ENCODE measurements at regions not wholly inside any gene's neighbourhood (a gene's known extent, or its start where the extent isn't known, plus 50 kb on each side); places are given as distances from the start of the nearest gene placed in this dataset.
A peak's percentile ranks its signal among the peaks of the same experiment; 100 is the strongest.
"Not testable (repeated sequence)": the region's sequence is repeated elsewhere in the genome, so short reads cannot be mapped to it uniquely, and the experiment has no call there.

DNA sequence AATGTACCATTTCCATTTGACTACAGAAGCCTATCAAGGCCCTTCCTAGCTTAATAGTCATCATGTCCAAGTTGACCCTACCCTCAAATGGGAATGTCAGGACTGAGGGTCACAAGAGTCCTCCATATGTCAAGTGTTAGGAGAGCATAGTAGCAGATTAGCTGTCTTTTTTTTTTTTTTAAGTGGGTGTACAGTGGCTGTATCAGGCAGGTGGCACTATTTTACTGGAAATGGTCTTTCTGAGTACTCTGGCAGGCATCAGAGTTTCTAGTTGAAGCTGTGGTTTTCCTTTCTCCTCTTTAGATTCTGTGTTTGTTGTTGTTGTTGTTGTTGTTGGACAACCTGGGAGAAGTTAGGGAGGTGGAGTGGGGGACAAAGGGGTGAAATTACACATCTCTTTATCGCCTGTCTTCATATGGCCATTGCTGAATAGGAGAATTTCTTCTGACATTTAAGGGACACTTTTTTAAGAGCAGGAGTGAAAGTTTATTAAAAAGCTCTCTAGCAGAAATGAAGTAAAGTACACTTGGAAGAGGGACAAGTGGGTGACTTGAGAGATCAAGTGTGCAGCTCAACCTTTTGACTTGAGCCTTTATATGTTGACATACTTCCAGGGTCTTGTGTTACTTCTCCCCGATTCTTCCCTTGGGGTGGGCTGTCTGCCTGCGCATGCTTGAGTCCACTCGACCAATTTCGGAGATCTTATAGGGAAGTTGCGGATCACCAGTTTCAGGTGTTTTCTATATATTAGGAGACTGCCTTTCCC lies 104.1 kb upstream of the FOXP2 start:
- no peak for TF ChIP-seq JUND (IDR thresholded peaks at IDR 0.05; ENCODE audit: low read depth)
- in situ Hi-C loops (cut with HindIII; ENCODE audit: low pct_unique_long_range_greater_than_20kb, low sequenced_read_pairs) = no loop called here
- DNase-seq (ENCODE audit: low read depth in 1 of 2, low spot score in 1 of 2) = peak in 1 of 2 experiments; percentile 5

DNA sequence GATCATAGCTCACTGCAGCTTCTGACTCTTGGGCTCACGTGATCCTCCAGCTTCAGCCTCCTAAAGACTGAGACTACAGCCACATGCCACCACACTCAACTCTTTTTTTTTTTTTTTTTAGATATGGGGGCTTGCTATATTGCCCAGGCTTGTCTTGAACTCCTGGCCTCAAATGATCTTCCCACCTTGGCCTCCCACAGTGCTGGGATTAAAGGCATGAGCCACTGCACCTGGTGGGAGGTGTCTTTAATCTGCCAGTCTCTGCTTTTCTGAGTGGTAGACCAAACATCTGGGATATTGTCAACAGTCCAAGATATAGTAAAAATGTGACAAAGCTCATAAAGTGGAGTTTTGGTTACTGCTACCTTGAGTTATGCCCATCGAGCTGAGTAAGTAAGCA lies 104.9 kb upstream of the FOXP2 start:
- TF ChIP-seq JUND (IDR thresholded peaks at IDR 0.05; ENCODE audit: low read depth) = no peak
- in situ Hi-C loops (cut with HindIII; ENCODE audit: low pct_unique_long_range_greater_than_20kb, low sequenced_read_pairs) = no loop called here
- DNase-seq (ENCODE audit: low read depth in 1 of 2, low spot score in 1 of 2) = no peak

DNA sequence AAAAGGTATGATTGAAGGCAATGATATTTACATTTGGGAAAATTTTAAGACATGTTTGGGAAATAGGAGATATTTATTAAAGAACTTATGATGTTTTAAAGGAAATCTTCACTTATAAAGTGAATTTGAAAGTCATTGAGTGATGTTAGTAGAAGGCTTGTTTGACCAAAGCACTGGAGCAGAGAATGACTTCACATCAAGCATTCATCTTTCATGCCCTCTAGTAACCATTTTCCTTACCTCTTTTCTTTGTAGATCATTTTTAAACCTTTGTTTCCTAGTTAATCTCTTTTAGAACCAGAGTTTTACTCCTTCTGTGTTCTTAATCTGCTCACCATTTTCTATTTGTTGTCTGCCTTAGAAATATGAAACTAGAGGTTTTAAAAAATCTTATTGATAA lies 111.3 kb upstream of the FOXP2 start:
- in situ Hi-C loops (cut with HindIII; ENCODE audit: low pct_unique_long_range_greater_than_20kb, low sequenced_read_pairs) = no loop called here
- no peak for TF ChIP-seq JUND (IDR thresholded peaks at IDR 0.05; ENCODE audit: low read depth)
- no peak for DNase-seq (ENCODE audit: low read depth in 1 of 2, low spot score in 1 of 2)

DNA sequence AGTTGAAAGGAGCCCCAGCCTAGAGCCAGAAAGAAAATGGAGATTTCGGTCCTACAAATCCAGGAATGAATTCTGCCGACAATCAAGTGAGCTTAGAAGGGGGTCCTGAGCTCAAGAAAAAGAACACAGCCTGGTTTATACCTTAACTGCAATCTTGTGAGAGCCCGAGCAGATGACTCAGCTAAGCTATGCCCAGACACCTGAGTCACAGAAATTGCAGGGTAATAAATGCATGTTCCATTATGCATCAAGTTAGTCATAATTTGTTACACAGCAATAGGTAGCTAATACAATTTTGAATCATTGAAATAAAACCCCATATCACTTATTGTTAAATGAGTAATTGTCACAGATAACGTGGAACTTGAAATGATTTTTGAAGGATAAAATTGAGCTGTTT lies 111.8 kb upstream of the FOXP2 start:
- no peak for TF ChIP-seq JUND (IDR thresholded peaks at IDR 0.05; ENCODE audit: low read depth)
- in situ Hi-C loops (cut with HindIII; ENCODE audit: low pct_unique_long_range_greater_than_20kb, low sequenced_read_pairs) = no loop called here
- DNase-seq (ENCODE audit: low read depth in 1 of 2, low spot score in 1 of 2) = no peak

DNA sequence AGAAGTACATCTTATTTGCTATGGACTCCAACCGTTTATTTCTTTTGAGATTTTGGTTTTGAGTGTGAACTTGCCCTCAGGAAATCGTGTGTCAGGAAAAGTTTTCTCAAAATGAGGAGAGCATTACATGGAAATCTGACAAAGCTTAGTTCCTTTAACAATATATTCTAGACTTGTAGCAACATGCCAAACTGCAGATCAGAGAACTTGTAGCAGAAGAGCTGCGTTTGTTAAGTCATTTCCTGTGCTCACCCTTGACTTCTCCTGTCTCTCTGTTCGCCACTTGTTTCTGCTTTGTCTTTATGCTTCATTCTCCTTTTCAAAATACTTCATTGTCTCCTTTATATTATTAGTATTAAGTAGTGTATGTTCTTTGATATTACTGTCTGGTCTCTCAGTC lies 116.6 kb upstream of the FOXP2 start:
- in situ Hi-C loops (cut with HindIII; ENCODE audit: low pct_unique_long_range_greater_than_20kb, low sequenced_read_pairs) = no loop called here
- DNase-seq (ENCODE audit: low read depth in 1 of 2, low spot score in 1 of 2) = no peak
- TF ChIP-seq JUND (IDR thresholded peaks at IDR 0.05; ENCODE audit: low read depth) = no peak

DNA sequence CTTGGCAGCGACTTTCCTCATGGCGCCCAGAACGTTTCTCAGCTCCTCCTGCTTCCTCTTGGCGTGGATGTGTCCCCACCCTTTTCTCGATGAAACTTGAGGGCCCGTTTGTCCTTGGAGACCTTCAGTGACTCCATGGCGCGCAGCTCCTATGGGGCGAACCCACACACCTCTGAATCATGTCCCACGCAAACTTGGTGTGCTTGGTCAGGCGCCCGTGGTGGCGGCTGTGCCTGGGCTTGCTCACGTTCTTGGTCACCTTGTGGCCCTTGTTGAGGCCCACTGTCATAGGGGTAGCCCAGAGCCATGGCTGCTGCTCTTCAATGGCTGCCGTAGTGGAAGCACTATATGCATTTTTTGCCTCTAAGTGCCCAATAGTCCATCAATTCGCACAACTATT lies 117.5 kb upstream of the FOXP2 start:
- TF ChIP-seq JUND (IDR thresholded peaks at IDR 0.05; ENCODE audit: low read depth) = no peak
- no peak for DNase-seq (ENCODE audit: low read depth in 1 of 2, low spot score in 1 of 2)

DNA sequence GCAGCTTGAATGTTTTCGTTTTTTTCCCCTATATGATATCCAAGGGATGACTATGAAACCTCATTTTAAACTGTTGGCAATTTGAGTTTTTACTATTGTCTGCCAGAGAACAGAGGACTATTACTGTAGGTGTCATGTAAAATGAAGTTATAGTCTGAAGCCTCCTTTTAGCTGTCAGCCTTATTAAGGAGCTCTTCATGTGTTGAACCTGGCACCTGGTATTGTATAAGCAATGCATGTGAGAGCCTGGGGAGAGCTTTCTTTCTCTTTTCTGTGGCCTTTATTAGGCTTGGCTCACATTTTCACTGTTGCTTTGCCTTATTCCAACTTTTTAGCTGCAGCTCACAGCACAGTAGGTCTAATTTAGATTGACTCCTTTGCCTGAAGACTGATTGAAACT lies 119.1 kb upstream of the FOXP2 start:
- TF ChIP-seq JUND (IDR thresholded peaks at IDR 0.05; ENCODE audit: low read depth) = no peak
- no peak for DNase-seq (ENCODE audit: low read depth in 1 of 2, low spot score in 1 of 2)
- in situ Hi-C loops (cut with HindIII; ENCODE audit: low pct_unique_long_range_greater_than_20kb, low sequenced_read_pairs) = no loop called here

More for the DNA sequence above, 117.5 kb upstream of the FOXP2 start:
- in situ Hi-C loops (cut with HindIII; ENCODE audit: low pct_unique_long_range_greater_than_20kb, low sequenced_read_pairs) = no loop called here

DNA sequence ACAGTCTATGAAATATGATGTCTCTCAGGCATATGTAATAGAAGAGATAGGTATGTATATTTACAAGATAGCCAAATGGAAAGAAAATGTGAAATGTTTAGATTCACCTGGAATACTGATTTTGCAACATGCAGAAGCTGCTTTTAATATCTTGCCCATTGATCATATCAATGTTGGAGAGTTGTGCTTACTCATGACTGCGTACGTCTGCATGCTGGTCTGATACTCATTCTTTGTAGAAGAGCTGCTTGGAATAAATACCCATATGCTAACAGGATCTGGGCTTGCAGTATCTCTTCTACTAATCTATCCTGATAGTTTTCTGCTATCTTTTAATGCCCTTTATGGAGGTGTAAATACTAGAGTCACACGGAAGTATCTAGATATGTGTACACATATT lies 120.6 kb upstream of the FOXP2 start:
- in situ Hi-C loops (cut with HindIII; ENCODE audit: low pct_unique_long_range_greater_than_20kb, low sequenced_read_pairs) = no loop called here
- TF ChIP-seq JUND (IDR thresholded peaks at IDR 0.05; ENCODE audit: low read depth) = no peak
- DNase-seq (ENCODE audit: low read depth in 1 of 2, low spot score in 1 of 2) = no peak

DNA sequence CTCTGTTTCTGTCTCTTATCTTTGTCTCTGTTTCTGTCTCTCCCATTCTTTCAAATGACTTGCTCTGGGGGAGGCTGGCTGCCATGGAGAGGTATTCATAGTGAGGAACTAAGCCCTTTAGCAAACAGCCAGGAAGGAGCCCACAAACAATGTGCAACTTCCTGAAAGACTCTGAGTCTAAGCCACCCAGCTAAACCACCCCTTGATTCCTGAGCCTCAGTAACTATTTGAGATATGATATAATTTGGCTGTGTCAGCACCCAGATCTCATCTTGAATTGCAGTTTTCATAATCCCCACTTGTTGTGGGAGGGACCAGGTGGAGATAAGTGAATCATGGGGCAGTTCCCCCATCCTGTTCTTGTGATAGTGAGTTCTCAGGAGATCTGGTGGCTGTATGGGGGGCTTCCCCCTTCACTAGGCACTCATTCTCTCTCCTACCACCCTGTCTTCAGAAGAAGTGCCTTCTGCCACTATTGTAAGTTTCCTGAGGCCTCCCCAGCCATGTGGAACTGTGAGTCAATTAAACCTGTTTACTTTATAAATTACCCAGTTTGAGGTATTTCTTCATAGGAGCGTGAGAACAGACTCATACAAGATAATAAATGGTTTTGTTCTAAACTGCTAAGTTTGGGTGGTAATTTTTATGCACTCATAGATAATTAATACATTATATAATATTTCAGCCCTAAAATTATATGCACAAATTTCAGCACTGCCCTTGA lies 121.2 kb upstream of the FOXP2 start:
- no peak for DNase-seq (ENCODE audit: low read depth in 1 of 2, low spot score in 1 of 2)
- no peak for TF ChIP-seq JUND (IDR thresholded peaks at IDR 0.05; ENCODE audit: low read depth)
- in situ Hi-C loops (cut with HindIII; ENCODE audit: low pct_unique_long_range_greater_than_20kb, low sequenced_read_pairs) = no loop called here

DNA sequence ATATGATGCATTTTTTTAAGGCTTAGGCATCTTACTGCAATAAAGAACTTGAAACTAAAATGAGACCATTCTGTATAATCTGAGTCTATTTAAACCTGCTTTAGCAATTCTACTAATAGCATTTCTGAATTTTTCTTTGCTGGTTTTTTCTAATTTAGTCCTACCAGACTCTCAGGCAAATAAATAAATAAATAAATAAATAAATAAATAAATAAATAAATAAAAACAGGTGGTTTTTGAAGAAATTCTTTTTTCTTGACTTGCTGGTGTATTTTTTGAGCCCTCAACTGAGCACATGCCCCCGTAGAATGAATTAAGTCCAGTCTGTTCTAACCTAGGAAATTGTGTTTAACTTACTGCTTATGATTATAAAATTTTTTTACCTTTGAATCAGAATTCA lies 134.7 kb upstream of the FOXP2 start:
- in situ Hi-C loops (cut with HindIII; ENCODE audit: low pct_unique_long_range_greater_than_20kb, low sequenced_read_pairs) = no loop called here
- no peak for DNase-seq (ENCODE audit: low read depth in 1 of 2, low spot score in 1 of 2)
- TF ChIP-seq JUND (IDR thresholded peaks at IDR 0.05; ENCODE audit: low read depth) = no peak

DNA sequence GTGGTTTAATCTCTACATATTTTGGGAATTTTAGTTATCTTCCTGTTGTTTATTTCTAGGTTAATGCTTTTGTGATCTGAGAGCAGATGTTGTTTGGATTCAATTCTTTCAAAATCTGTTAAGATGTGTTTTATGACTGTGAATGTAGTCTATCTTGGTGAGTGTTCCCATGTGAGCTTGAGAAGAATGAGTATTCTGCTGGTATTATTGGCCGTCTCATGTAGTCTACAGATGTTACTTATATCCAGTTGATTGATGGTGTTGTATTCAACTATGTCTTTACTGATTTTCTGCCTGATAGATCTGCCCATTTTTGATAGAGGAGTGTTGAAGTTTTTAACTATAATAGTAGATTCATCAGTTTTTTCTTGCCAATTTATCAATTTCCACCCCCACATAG lies 141.4 kb upstream of the FOXP2 start:
- in situ Hi-C loops (cut with HindIII; ENCODE audit: low pct_unique_long_range_greater_than_20kb, low sequenced_read_pairs) = no loop called here
- no peak for DNase-seq (ENCODE audit: low read depth in 1 of 2, low spot score in 1 of 2)
- TF ChIP-seq JUND (IDR thresholded peaks at IDR 0.05; ENCODE audit: low read depth) = no peak

DNA sequence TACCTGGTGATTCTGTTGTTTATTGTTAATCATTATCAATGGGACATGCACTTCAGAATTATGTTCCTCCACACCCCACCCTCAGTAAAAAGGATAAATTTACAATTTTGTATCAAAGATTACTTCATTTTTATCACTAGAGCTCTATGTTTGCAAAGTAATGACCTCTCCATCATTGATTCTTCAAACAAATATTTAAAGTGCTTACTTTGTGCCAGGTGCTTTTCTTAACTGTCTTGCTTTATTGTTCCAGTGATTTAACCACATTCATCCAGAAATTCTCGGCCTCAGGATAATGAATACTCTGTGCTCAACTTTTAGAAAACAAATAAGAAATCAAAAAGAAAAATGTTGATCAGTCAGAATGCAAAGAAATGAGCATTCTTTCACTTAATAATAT lies 144.9 kb upstream of the FOXP2 start:
- DNase-seq (ENCODE audit: low read depth in 1 of 2, low spot score in 1 of 2) = no peak
- no peak for TF ChIP-seq JUND (IDR thresholded peaks at IDR 0.05; ENCODE audit: low read depth)
- in situ Hi-C loops (cut with HindIII; ENCODE audit: low pct_unique_long_range_greater_than_20kb, low sequenced_read_pairs) = no loop called here

DNA sequence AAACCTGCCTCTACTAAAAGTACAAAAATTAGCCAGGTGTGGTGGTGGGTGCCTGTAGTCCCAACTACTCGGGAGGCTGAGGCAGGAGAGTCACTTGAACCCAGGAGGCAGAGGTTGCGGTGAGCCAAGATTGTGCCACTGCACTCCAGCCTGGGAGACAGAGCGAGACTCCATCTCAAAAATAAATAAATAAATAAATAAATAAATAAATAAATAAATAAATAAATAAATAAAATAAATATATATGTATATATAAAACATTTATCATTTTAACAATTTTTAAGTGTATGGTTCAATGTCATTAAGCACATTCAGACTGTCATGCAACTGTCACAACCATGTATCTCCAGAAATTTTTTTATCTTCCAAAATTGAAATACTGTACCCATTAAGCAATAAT lies 147.1 kb upstream of the FOXP2 start:
- in situ Hi-C loops (cut with HindIII; ENCODE audit: low pct_unique_long_range_greater_than_20kb, low sequenced_read_pairs); DNase-seq (ENCODE audit: low read depth in 1 of 2, low spot score in 1 of 2): not testable (repeated sequence)
